ENCODE measurements at regions not wholly inside any gene's neighbourhood (a gene's known extent, or its start where the extent isn't known, plus 50 kb on each side); places are given as distances from the start of the nearest gene placed in this dataset.

DNA sequence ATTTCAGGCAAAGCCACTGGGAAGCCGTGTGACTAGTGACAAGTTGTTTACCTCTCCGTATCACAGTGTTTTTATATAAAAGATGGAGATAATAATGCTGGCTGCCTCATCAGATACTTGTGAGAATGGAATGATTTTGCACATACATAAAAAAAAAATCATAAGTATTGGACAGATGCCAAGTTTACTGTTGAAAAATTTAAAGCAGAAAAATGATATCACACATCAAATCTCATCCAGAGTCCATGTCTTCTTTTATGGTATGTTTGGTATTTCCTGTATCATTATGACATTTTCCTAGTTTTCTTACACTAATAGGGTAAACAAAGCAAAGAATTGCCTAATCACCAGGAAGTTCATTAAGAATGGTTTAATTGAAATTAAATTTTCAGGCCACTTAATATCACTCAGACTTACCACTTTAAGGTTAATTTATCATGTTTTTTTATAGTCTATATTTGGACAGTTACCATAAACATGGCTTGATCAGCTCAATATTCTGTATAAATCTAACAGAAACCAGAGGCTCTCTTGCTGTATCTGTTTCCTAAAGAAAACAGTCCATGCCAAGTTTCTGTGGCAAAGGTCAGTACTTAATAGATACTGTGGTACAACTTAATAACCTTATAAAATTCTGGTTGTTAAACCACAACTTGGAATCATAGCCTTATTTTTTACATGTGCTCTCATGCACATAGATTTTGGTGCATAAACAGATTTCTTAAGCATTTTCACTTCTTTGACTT is 656.5 kb upstream of the RIOK2 start:
- TF ChIP-seq, protein P1, sequence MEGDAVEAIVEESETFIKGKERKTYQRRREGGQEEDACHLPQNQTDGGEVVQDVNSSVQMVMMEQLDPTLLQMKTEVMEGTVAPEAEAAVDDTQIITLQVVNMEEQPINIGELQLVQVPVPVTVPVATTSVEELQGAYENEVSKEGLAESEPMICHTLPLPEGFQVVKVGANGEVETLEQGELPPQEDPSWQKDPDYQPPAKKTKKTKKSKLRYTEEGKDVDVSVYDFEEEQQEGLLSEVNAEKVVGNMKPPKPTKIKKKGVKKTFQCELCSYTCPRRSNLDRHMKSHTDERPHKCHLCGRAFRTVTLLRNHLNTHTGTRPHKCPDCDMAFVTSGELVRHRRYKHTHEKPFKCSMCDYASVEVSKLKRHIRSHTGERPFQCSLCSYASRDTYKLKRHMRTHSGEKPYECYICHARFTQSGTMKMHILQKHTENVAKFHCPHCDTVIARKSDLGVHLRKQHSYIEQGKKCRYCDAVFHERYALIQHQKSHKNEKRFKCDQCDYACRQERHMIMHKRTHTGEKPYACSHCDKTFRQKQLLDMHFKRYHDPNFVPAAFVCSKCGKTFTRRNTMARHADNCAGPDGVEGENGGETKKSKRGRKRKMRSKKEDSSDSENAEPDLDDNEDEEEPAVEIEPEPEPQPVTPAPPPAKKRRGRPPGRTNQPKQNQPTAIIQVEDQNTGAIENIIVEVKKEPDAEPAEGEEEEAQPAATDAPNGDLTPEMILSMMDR (IDR thresholded peaks at IDR 0.05) = no peak
- no peak for TF ChIP-seq POLR2A (IDR thresholded peaks at IDR 0.05)
